T-cell (primary cell): ENCODE measurements at regions not wholly inside any gene's neighbourhood (a gene's known extent, or its start where the extent isn't known, plus 50 kb on each side); places are given as distances from the start of the nearest gene placed in this dataset.

Source experiments
- ATAC-seq, 4 experiments: fragments of 200-7000 bp in 3 of 4; fragments of 150-1000 bp in 1 of 4; cut with Tn5 transposase; replicated peaks in 1 of 4; 1 replicate in 3 of 4; 2 replicates in 1 of 4; pipeline ENCODE4 v1.10.0; 2021; ENCODE audit warnings: moderate library complexity in 3 of 4, mild to moderate bottlenecking in 2 of 4, moderate number of reproducible peaks in 1 of 4
- CTCF ChIA-PET, 2 donors: fragments of 300-600 bp; sonication (Branson Sonifier 250); formaldehyde crosslinking; loops; one replicate each; lab custom pipeline; 2022; ENCODE audit warnings: antibody characterized with exemption in 2 of 2; lab: Charles Lee
- POLR2A ChIA-PET, 2 donors: fragments of 300-600 bp; sonication (Branson Sonifier 250); formaldehyde crosslinking; loops; one replicate each; lab custom pipeline; 2022; ENCODE audit warnings: antibody characterized with exemption in 2 of 2; lab: Charles Lee
- DNase-seq, 35 experiments: peaks; one replicate each; pipeline versions ENCODE4 v3.0.0 to v3.0.0-alpha.2; 2013 to 2023
- H3K27ac ChIP-seq: one replicate; pipeline ENCODE4 v1.5.1; 2013; ENCODE audit warnings: low read length
- H3K27me3 ChIP-seq, 2 experiments: replicated peaks in 1 of 2; 1 replicate in 1 of 2; 2 replicates in 1 of 2; pipeline versions ENCODE4 v1.6.1 to v1.7.0; 2013; ENCODE audit warnings: low read length in 1 of 2, mixed read lengths in 1 of 2; ENCODE audit not compliant: control insufficient read depth in 2 of 2, insufficient read depth in 2 of 2; ENCODE audit errors: extremely low read depth in 1 of 2
- H3K36me3 ChIP-seq, 2 donors: 1 replicate in 1 of 2; 2 replicates in 1 of 2; pipeline versions ENCODE4 v1.6.1 to v1.7.0; 2013; ENCODE audit warnings: low read length in 1 of 2; ENCODE audit not compliant: control insufficient read depth in 2 of 2, insufficient read depth in 1 of 2; ENCODE audit errors: extremely low read depth in 1 of 2
- H3K4me1 ChIP-seq, 2 experiments: 1 replicate in 1 of 2; 2 replicates in 1 of 2; pipeline versions ENCODE4 v1.6.1 to v1.7.0; 2013; ENCODE audit warnings: low read length in 2 of 2, mixed read lengths in 1 of 2; ENCODE audit not compliant: insufficient read depth in 2 of 2, control insufficient read depth in 1 of 2; ENCODE audit errors: extremely low read depth in 1 of 2
- H3K4me3 ChIP-seq, 2 donors: 1 replicate in 1 of 2; 2 replicates in 1 of 2; pipeline versions ENCODE4 v1.5.1 to v1.7.0; 2013; ENCODE audit warnings: mild to moderate bottlenecking in 2 of 2, low read length in 1 of 2, moderate library complexity in 1 of 2; ENCODE audit not compliant: control insufficient read depth in 1 of 2; ENCODE audit errors: extremely low read depth in 1 of 2
- H3K9me3 ChIP-seq: 2 replicates; pipeline ENCODE4 v1.7.0; 2013
- H3K27ac Mint-ChIP-seq, 2 donors: one replicate each; pipeline ENCODE4 v1.8.0; 2020 to 2021; ENCODE audit warnings: mild to moderate bottlenecking in 2 of 2, mixed read lengths in 2 of 2
- H3K27me3 Mint-ChIP-seq, 2 donors: one replicate each; pipeline ENCODE4 v1.8.0; 2021 to 2022; ENCODE audit warnings: mixed read lengths in 2 of 2
- H3K36me3 Mint-ChIP-seq: one replicate; pipeline ENCODE4 v1.8.0; 2021; ENCODE audit warnings: mixed read lengths
- H3K4me1 Mint-ChIP-seq, 3 donors: one replicate each; pipeline ENCODE4 v1.8.0; 2020 to 2022; ENCODE audit warnings: mixed read lengths in 3 of 3, mild to moderate bottlenecking in 1 of 3
- H3K4me3 Mint-ChIP-seq, 3 donors: one replicate each; pipeline ENCODE4 v1.8.0; 2020 to 2022; ENCODE audit warnings: mild to moderate bottlenecking in 3 of 3, mixed read lengths in 3 of 3, moderate library complexity in 3 of 3
- H3K9me3 Mint-ChIP-seq, 3 donors: one replicate each; pipeline ENCODE4 v1.8.0; 2020 to 2022; ENCODE audit warnings: mixed read lengths in 3 of 3
- WGBS: methylation state at CpG from one replicate; pipeline ENCODE4 v1.1.5; 2013; ENCODE audit warnings: missing lambda C conversion rate; ENCODE audit not compliant: insufficient coverage; 5-methylcytosine and 5-hydroxymethylcytosine counted together

- H3K27ac Mint-ChIP-seq, result no peak overlapping the region
Observed at GRCh38 chr13:90902255-90902654, 445.2 kb upstream of the MIR17HG start.

GRCh38 chr13:90906554-90906953 is 440.9 kb upstream of the MIR17HG start:
- ChIA-PET CTCF (interaction anchor here in 1 of 2 donors (0.6 kb wide), 1 partner anchor 27 kb away, joined by 3 read pairs; no protein-coding TSS in a partner anchor), POLR2A (interaction anchor here in 1 of 2 donors (0.6 kb wide), 1 partner anchor 8 kb away, joined by 3 read pairs; no protein-coding TSS in a partner anchor)
- DNase-seq (no peak), ATAC-seq (no peak)
- Histone ChIP-seq H3K4me1 (no peaks in the 10 kb centered on the region), H3K9me3 (no peaks in the 10 kb centered on the region), H3K36me3 (no peaks in the 10 kb centered on the region), H3K4me3 (no peak overlapping the region), H3K27me3 (no peaks in the 10 kb centered on the region), H3K27ac (no peak overlapping the region)
- no peak overlapping the region for H3K4me3 Mint-ChIP-seq
- peaks cover 14 to 27% (median 15%) of the 10 kb centered on the region in 3 donors for H3K9me3 Mint-ChIP-seq
- H3K27me3 Mint-ChIP-seq, result no peaks in the 10 kb centered on the region
- no peak overlapping the region for H3K27ac Mint-ChIP-seq
- no peaks in the 10 kb centered on the region for H3K36me3 Mint-ChIP-seq
- no CpG with 5 or more reads among the region's 1 CpG for WGBS
- no peaks in the 10 kb centered on the region for H3K4me1 Mint-ChIP-seq

More at GRCh38 chr13:90902255-90902654, 445.2 kb upstream of the MIR17HG start:
- Mint-ChIP-seq H3K27me3 (no peaks in the 10 kb centered on the region), H3K4me3 (no peak overlapping the region), H3K4me1 (no peaks in the 10 kb centered on the region), H3K9me3 (peaks cover 6 to 24% (median 13%) of the 10 kb centered on the region in 3 donors), H3K36me3 (no peaks in the 10 kb centered on the region)
- 33% methylated on average over 1 of the region's 2 CpGs for WGBS
- Histone ChIP-seq H3K27ac (no peak overlapping the region), H3K4me1 (no peaks in the 10 kb centered on the region), H3K27me3 (no peaks in the 10 kb centered on the region), H3K9me3 (no peaks in the 10 kb centered on the region), H3K4me3 (no peak overlapping the region), H3K36me3 (no peaks in the 10 kb centered on the region)
- ATAC-seq (no peak), DNase-seq (no peak)
- ChIA-PET POLR2A (no interaction called here), CTCF (no interaction called here)

DNA sequence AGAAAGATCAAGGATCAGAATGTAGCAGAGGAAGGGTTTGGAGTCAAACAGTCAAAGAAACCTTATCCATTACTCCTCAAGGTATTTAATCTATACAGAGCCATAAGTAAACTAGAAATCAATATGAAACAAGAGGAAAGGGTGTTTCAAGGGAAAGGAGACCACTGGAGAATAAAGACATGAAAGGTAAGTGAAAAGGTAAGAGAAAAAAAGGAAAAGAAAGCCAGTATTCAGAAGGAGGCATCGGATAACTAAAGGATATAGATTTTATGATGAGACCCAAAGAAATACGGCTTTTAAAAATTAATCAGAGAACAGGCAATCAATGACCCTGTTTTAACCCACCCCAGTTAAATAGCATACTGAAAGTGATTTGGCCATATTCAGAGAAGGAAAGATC is 438.7 kb upstream of the MIR17HG start:
- Histone ChIP-seq H3K36me3 (no peaks in the 10 kb centered on the region), H3K9me3 (no peaks in the 10 kb centered on the region), H3K4me3 (no peak overlapping the region), H3K4me1 (no peaks in the 10 kb centered on the region), H3K27me3 (no peaks in the 10 kb centered on the region), H3K27ac (no peak overlapping the region)
- ChIA-PET CTCF (no interaction called here), POLR2A (no interaction called here)
- ATAC-seq (no peak), DNase-seq (no peak)
- Mint-ChIP-seq H3K27ac (no peak overlapping the region), H3K36me3 (no peaks in the 10 kb centered on the region), H3K4me3 (no peak overlapping the region), H3K4me1 (no peaks in the 10 kb centered on the region), H3K9me3 (peaks cover 14 to 29% (median 17%) of the 10 kb centered on the region in 3 donors), H3K27me3 (no peaks in the 10 kb centered on the region)
- WGBS, result no CpG with 5 or more reads among the region's 2 CpGs

GRCh38 chr13:90910018-90910639 is 437.4 kb upstream of the MIR17HG start:
- H3K36me3 ChIP-seq, result no peaks in the 10 kb centered on the region
- ChIA-PET CTCF (no interaction called here), POLR2A (interaction anchor here in 1 of 2 donors (0.6 kb wide), 1 partner anchor 954 kb away, joined by 4 read pairs; no protein-coding TSS in a partner anchor)
- no peaks in the 10 kb centered on the region for H3K27me3 ChIP-seq
- Mint-ChIP-seq H3K36me3 (no peaks in the 10 kb centered on the region), H3K27ac (no peak overlapping the region), H3K4me1 (no peaks in the 10 kb centered on the region), H3K9me3 (peaks cover 16 to 28% (median 17%) of the 10 kb centered on the region in 3 donors), H3K27me3 (no peaks in the 10 kb centered on the region), H3K4me3 (no peak overlapping the region)
- no peak for ATAC-seq
- no peak overlapping the region for H3K4me3 ChIP-seq
- no peaks in the 10 kb centered on the region for H3K9me3 ChIP-seq
- H3K27ac ChIP-seq, result no peak overlapping the region
- DNase-seq, result no peak
- 100% methylated on average over 1 of the region's 3 CpGs for WGBS
- H3K4me1 ChIP-seq, result no peaks in the 10 kb centered on the region

DNA sequence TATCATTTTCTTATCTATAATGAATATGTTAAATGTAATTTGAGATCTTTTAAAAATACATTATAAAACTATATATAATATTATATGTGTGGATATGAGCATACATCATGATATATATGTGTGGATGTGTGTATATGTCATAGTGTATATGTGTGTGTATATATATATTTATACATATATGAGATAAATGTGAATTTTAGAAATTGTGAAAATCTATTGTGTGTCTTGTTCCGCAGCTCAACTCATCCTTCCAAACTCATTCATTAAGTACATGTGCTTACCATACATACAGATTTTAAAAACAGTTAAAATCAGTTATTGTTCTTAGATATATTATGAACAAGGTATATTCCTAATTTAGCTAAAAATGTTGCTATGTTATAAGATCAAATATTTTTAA is 435.2 kb upstream of the MIR17HG start:
- no CpG with 5 or more reads among the region's 1 CpG for WGBS
- H3K4me3 ChIP-seq, result no peak overlapping the region
- no peaks in the 10 kb centered on the region for H3K4me1 ChIP-seq
- no peak overlapping the region for H3K4me3 Mint-ChIP-seq
- no peaks in the 10 kb centered on the region for H3K27me3 ChIP-seq
- H3K36me3 Mint-ChIP-seq, result no peaks in the 10 kb centered on the region
- H3K36me3 ChIP-seq, result no peaks in the 10 kb centered on the region
- ATAC-seq (no peak), DNase-seq (no peak)
- no peak overlapping the region for H3K27ac Mint-ChIP-seq
- CTCF ChIA-PET, result no interaction called here
- H3K27me3 Mint-ChIP-seq, result no peaks in the 10 kb centered on the region
- H3K9me3 Mint-ChIP-seq, result peaks cover 4 to 18% (median 16%) of the 10 kb centered on the region in 3 donors
- H3K27ac ChIP-seq, result no peak overlapping the region
- POLR2A ChIA-PET, result no interaction called here
- H3K4me1 Mint-ChIP-seq, result no peaks in the 10 kb centered on the region
- no peaks in the 10 kb centered on the region for H3K9me3 ChIP-seq

DNA sequence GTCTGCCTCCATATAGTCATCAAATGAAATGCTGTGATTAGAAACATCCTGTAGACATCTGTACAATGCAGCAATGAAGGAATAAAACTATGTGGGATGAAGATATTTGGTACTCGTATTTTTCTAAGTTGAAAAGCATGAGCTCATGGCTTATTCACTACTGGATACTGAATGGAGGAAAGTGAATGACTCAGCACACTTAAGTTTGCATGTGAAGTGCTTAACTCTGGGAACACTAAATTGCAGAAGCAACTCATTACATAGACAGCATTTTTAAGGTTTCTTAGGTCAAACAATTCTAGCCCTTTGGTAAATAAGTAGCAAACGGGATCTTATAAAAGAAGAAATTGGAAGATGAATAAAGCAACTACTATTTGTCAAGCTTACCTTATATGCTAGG is 429.0 kb upstream of the MIR17HG start:
- Mint-ChIP-seq H3K36me3 (no peaks in the 10 kb centered on the region), H3K9me3 (peaks cover 2 to 13% (median 11%) of the 10 kb centered on the region in 3 donors), H3K27me3 (no peaks in the 10 kb centered on the region), H3K27ac (no peak overlapping the region), H3K4me3 (no peak overlapping the region), H3K4me1 (no peaks in the 10 kb centered on the region)
- no peak for DNase-seq
- H3K27ac ChIP-seq, result no peak overlapping the region
- H3K36me3 ChIP-seq, result no peaks in the 10 kb centered on the region
- H3K4me3 ChIP-seq, result no peak overlapping the region
- H3K4me1 ChIP-seq, result no peaks in the 10 kb centered on the region
- POLR2A ChIA-PET, result interaction anchor here in 1 of 2 donors (0.5 kb wide), 1 partner anchor 1984 kb away, joined by 3 read pairs; no protein-coding TSS in a partner anchor
- H3K27me3 ChIP-seq, result no peaks in the 10 kb centered on the region
- no peaks in the 10 kb centered on the region for H3K9me3 ChIP-seq
- CTCF ChIA-PET, result no interaction called here
- ATAC-seq, result no peak
- WGBS, result no CpG with 5 or more reads among the region's 2 CpGs
